HG03045 (cell line): ENCODE measurements at regions not wholly inside any gene's neighbourhood (a gene's known extent, or its start where the extent isn't known, plus 50 kb on each side); places are given as distances from the start of the nearest gene placed in this dataset.

Experiments
- ATAC-seq: cut with Tn5 transposase; IDR thresholded peaks from one replicate; pipeline ENCODE4 v1.9.1; 2021; ENCODE audit warnings: mild to moderate bottlenecking, moderate library complexity; ENCODE audit not compliant: unreplicated experiment

- ATAC-seq: no peak
Observed at GRCh38 chr3:31481697-31482096, 51.0 kb upstream of the STT3B start.

- ATAC-seq: no peak
Observed at GRCh38 chr3:31482493-31483200, 50.1 kb upstream of the STT3B start.
